ENCODE measurements at regions not wholly inside any gene's neighbourhood (a gene's known extent, or its start where the extent isn't known, plus 50 kb on each side); places are given as distances from the start of the nearest gene placed in this dataset.

DNA sequence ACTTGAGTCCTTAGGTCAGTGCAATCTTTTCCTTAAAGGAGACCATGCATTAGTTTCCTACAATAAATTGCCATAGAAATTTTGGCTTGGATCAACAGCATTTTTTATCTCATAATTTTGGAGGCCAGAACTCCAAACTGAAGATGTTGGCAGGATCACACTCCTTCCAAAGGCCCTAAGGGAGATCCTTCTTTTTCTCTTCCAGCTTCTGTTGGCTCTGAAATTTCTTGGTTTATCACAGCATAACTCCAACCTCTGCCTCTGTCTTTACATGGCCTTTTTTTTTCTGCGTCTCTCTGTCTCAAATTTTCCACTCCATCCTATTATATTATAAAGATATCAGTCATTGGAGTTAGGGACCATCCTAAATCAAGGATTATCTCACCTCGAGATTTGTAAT lies 282.2 kb downstream of the STIM2 start:
- no peak for DNase-seq
- Mint-ChIP-seq H3K4me1 (ENCODE audit: low read depth, unreplicated experiment) (no peaks in the 10 kb centered on the region), H3K27ac (ENCODE audit: unreplicated experiment) (no peak overlapping the region)

DNA sequence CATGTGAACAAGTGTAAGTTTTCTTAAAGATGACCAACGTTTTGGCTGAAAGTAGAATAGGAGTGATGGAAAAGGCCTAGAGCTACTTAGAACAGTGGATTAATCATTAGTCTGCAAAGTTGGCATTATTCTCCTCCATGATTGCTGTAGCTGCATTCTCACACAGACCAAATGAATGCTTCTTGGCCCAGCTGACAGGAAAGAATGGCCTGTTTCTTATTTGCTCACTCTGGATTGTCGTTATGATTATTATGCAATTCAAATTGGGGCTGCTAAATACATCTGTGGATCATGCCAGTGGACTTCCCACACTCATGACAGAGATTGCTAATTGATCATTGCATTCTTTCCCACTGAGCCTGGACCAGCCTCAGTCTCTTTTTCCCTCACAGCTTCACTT lies 285.0 kb downstream of the STIM2 start:
- no peak overlapping the region for H3K4me3 Mint-ChIP-seq (ENCODE audit: unreplicated experiment)
- TF ChIP-seq, protein P1, sequence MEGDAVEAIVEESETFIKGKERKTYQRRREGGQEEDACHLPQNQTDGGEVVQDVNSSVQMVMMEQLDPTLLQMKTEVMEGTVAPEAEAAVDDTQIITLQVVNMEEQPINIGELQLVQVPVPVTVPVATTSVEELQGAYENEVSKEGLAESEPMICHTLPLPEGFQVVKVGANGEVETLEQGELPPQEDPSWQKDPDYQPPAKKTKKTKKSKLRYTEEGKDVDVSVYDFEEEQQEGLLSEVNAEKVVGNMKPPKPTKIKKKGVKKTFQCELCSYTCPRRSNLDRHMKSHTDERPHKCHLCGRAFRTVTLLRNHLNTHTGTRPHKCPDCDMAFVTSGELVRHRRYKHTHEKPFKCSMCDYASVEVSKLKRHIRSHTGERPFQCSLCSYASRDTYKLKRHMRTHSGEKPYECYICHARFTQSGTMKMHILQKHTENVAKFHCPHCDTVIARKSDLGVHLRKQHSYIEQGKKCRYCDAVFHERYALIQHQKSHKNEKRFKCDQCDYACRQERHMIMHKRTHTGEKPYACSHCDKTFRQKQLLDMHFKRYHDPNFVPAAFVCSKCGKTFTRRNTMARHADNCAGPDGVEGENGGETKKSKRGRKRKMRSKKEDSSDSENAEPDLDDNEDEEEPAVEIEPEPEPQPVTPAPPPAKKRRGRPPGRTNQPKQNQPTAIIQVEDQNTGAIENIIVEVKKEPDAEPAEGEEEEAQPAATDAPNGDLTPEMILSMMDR (IDR thresholded peaks at IDR 0.05; ENCODE audit: partially characterized antibody, unreplicated experiment), result no peak
- no peaks in the 10 kb centered on the region for H3K4me1 Mint-ChIP-seq (ENCODE audit: low read depth, unreplicated experiment)
- H3K27ac Mint-ChIP-seq (ENCODE audit: unreplicated experiment), result no peak overlapping the region
- H3K36me3 Mint-ChIP-seq (ENCODE audit: unreplicated experiment), result peaks cover 5% of the 10 kb centered on the region
- H3K9me3 Mint-ChIP-seq (ENCODE audit: unreplicated experiment), result peaks cover 2% of the 10 kb centered on the region
- DNase-seq, result no peak
- no peaks in the 10 kb centered on the region for H3K27me3 Mint-ChIP-seq (ENCODE audit: unreplicated experiment)

More for the DNA sequence above, 282.2 kb downstream of the STIM2 start:
- Mint-ChIP-seq H3K4me3 (ENCODE audit: unreplicated experiment) (no peak overlapping the region), H3K9me3 (ENCODE audit: unreplicated experiment) (peaks cover 4% of the 10 kb centered on the region), H3K27me3 (ENCODE audit: unreplicated experiment) (no peaks in the 10 kb centered on the region), H3K36me3 (ENCODE audit: unreplicated experiment) (peaks cover 5% of the 10 kb centered on the region)
- TF ChIP-seq, protein P1 (IDR thresholded peaks at IDR 0.05; ENCODE audit: partially characterized antibody, unreplicated experiment), result no peak

DNA sequence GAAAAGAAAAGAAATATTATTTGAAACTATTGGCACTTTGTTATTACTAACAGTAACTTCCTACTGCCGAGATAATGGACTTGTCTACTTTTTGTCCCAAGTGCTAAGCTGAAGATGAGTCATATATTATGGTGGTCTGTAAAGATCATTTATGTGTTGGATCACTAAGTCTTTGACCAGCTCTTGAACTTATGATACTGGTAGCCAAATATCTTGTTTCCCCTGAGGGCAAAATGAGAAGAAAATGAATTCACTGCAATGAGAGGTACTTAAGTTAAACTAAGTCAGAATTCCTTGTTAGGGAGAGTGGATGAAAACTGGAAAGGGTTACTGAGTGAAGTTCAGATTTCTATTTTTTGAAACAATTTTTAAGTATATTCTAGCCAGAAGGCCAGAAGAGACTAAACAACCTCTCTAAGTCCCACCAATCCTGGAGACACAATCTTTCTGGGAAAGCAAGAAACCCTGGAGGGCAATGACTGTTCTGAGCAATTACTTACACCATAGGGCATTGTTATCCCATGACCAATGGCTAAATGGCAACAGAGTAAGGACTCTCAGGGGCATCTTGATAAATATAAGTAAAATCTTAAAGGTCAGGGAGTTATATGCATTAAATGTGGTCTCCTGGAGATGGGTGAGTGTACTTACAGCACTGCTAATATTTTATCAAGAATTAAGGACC lies 287.7 kb downstream of the STIM2 start:
- peaks cover 5% of the 10 kb centered on the region for H3K36me3 Mint-ChIP-seq (ENCODE audit: unreplicated experiment)
- H3K4me1 Mint-ChIP-seq (ENCODE audit: low read depth, unreplicated experiment), result no peaks in the 10 kb centered on the region
- H3K9me3 Mint-ChIP-seq (ENCODE audit: unreplicated experiment), result peaks cover 2% of the 10 kb centered on the region
- no peak for DNase-seq
- no peak overlapping the region for H3K4me3 Mint-ChIP-seq (ENCODE audit: unreplicated experiment)
- TF ChIP-seq, protein P1 (IDR thresholded peaks at IDR 0.05; ENCODE audit: partially characterized antibody, unreplicated experiment), result no peak
- H3K27ac Mint-ChIP-seq (ENCODE audit: unreplicated experiment), result no peak overlapping the region
- no peaks in the 10 kb centered on the region for H3K27me3 Mint-ChIP-seq (ENCODE audit: unreplicated experiment)

DNA sequence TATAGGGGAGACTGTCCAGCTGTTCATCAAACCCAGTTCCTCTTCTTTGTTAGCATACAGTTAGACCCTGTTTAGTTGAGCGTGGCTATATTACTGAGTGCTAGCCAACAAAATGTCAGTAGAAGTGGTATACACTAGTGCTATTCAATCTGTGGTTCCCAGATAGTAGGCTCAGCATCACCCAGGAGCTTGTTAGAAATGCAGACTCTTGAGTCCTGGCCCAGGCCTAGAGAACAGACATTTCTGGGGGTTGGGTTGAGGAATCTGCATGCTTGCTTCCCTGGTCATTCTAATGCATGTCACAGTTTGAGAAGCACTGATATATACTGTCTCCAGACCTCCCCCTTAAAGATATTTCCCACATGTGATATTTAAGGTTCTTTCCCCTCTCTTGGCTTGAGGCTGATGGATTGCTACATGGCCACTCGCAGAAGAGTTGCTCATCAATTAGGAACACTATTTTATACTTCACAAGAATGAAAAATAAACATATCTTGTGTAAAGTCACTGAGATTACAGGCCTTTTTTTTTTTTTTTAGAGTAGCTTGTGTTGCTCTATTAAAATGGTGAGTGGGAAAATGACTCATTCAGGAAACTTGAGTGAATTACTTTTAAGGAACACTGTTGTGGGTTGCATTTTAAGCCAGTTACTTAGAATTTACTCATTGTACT lies 289.0 kb downstream of the STIM2 start:
- Mint-ChIP-seq H3K36me3 (ENCODE audit: unreplicated experiment) (peaks cover 5% of the 10 kb centered on the region), H3K4me1 (ENCODE audit: low read depth, unreplicated experiment) (no peaks in the 10 kb centered on the region), H3K4me3 (ENCODE audit: unreplicated experiment) (no peak overlapping the region)

More for the DNA sequence above, 289.0 kb downstream of the STIM2 start:
- Mint-ChIP-seq H3K27ac (ENCODE audit: unreplicated experiment) (no peak overlapping the region), H3K9me3 (ENCODE audit: unreplicated experiment) (peaks cover 2% of the 10 kb centered on the region), H3K27me3 (ENCODE audit: unreplicated experiment) (no peaks in the 10 kb centered on the region)
- no peak for DNase-seq
- TF ChIP-seq, protein P1 (IDR thresholded peaks at IDR 0.05; ENCODE audit: partially characterized antibody, unreplicated experiment), result no peak

Data from glutamatergic neuron (in vitro differentiated cells).